Fibroblast of gingiva (primary cell): ENCODE measurements at regions not wholly inside any gene's neighbourhood (a gene's known extent, or its start where the extent isn't known, plus 50 kb on each side); places are given as distances from the start of the nearest gene placed in this dataset.
"Not testable (repeated sequence)": the region's sequence is repeated elsewhere in the genome, so short reads cannot be mapped to it uniquely, and the experiment has no call there.

Experiments
- DNase-seq: peaks from one replicate; pipeline ENCODE4 v3.0.0-alpha.2; 2011; ENCODE audit warnings: low read depth

DNA sequence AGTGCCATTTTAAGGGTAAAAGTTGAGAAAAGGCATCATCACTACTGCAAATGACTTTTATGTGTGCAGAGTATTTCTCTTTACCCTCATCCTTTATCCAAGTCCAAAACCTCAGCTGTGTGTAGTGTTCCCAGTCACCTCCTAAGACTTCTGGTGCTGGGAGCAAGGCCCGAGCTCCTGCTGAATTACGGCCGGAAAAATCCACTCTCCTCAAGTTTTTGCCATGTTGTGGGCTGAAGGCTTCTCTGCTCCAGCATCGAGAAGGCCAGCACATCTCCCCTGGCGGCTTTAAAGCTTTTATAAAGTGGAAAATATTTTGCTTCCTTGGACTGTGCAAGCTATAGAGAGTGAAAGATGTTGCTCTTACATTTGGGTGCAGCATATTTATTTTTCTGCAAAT is 153.2 kb upstream of the THBS2 start:
- DNase-seq: no peak

DNA sequence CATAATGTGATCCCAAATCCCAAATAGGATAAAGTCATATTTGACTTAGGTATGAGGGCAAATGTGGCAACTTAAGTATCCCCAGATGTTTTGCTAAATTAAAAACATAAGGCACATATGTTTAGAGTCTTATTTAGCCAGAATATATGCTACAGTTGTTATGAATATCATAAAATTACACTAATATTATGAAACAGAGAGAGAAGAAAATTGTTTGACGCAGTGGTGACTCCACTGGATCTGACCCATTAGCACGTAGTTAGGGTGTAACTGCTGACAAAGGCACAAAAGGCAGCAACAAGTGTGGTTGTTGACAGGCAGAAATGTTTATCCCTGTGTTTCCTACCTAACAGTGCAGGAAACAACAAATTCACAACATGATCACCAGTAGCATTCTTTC is 152.4 kb upstream of the THBS2 start:
- peak; percentile 76 for DNase-seq

DNA sequence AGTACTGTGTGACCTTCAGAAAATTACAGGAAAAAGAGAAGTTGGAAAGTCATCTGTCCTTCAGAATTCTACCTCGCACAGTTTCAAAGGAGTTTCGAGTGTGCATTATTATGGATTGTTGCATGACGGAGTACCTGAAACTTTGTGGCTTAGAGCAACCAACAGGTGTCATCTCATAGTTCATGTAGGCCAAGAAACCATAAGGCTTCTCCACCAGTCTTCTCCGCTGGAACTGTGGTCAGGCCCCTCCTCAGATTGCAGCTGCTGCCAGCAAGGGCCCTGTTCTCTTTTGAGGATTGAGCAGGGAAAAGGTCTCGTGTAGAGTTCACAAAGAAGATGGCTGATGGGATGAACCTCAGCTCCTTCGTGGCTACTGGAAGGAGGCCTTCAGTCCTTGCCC is 151.2 kb upstream of the THBS2 start:
- DNase-seq: no peak

DNA sequence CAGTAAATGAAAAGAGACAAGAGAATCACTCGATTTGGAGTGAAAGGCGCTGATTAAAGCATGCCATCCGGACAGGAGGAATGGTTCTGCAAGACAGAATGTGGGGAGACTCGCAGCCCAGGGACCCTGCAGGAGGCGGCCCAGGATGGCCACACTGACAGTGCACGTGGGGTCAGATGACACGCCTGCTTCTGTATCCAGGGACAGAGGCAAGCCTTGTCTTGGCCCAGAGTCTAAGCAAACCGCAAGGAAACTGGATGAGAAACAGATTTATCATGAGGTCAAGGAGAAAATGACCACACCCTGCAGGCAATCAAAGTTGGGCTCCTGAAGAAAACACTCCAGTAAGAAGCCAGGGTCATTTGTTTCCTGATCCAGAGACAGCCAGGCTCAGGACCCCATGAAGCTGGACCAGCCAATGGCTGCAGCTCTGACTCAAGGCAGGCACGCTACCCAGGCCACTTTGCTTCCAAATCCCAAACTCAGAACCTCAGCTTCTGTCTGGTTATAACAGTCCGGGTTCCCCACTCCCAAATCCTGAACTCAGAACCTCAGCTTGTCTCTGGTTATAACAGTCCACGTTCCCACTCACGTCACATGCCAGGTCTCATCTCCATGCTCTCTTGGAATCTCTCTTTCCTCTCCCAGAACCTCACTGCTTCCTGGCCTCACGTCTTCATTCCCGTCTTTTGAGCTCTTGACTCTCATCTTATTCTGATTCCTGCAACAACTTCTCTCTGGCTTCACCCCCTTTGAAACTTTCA is 144.9 kb upstream of the THBS2 start:
- DNase-seq: peak; percentile 56

DNA sequence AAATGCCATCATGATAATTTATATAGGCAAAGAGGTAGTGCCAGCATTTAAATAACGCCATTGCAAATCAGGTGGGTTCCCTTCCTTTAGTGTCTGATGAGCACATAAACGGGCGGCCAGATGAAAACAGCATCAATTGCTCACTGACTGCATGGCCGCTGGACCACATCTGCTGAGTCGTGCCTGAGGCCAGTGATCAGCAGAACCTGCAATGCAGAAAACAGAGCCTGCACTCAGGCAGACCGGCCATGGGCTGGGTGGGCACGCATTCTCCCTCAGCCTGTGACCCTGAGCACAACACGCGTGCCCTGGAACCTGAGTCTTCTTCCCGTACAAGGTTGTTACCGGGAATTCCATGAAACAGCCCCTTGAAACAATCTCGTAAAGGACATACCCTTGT is 144.0 kb upstream of the THBS2 start:
- no peak for DNase-seq

DNA sequence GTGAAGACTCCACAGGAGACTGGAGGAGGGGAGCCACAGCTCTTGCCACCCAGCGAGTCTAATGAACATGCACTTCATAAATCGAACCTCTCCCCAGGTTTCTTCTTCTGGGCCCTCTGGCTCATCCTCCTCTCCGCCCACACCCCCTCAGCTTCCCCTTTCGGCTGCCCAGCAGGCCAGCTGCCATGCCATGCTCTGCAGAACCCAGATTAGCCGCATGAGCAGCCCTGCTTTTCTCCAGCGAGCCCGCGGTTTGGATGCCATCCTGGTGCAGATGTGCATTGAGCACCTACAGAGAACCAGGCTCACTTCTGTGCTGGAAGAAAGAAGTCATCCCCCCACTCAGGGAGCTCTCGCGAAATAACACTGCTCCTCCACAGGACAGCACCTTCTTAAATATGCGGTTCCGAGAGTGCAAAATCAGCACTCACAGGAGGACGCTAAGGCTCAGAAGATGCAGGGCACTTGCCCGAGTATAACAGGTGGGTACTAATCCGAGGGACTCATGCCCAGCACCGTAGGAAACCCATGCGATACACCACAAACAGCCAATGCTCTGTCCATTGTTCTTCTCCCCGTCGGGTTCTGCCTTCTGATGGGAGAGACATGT is 143.0 kb upstream of the THBS2 start:
- DNase-seq: no peak

DNA sequence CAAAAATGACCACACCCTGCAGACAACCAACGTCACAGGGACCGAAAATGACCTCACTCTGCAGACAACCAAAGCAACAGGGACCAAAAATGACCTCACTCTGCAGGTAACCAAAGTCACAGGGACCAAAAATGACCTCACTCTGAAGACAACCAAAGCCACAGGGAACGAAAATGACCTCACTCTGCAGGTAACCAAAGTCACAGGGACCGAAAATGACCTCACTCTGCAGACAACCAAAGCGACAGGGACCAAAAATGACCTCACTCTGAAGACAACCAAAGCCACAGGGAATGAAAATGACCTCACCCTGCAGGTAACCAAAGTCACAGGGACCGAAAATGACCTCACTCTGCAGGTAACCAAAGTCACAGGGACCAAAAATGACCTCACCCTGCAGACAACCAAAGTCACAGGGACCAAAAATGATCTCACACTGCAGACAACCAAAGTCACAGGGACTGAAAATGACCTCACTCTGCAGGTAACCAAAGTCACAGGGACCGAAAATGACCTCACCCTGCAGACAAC is 142.4 kb upstream of the THBS2 start:
- not testable (repeated sequence) for DNase-seq

DNA sequence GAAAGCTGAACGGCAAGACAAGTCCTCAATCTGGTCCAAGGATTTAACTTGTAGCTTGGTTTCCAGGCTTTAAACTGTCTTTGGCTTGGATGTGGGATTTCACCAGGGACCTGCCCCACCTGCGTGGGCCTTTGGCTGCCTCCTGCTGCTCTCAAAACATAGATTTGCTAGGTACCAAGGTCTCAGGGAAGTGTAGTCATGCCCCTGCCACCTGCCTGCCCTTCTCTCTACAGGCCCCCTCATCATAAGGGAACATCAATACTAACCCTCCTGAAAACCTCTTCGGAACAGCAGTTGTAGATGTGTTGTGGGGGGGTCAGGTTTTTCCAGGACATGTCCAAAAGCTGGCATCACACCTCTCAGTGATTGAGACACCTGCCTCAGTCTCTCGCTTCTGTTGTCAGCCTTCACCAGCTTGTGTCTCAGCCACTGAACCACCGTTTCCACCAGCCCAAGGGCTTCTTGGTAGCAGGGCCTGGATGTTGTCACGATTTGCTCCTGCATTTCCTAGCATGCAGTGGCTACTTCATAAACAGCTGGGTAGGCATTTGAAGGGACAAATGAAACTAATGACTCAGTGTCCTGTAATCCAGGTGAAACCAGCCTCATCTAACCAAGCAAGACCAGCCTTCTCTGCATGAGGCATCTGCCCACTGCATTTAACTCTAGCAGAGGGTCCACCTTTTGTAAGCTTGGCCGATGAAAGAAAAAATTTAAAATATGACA is 141.6 kb upstream of the THBS2 start:
- no peak for DNase-seq

DNA sequence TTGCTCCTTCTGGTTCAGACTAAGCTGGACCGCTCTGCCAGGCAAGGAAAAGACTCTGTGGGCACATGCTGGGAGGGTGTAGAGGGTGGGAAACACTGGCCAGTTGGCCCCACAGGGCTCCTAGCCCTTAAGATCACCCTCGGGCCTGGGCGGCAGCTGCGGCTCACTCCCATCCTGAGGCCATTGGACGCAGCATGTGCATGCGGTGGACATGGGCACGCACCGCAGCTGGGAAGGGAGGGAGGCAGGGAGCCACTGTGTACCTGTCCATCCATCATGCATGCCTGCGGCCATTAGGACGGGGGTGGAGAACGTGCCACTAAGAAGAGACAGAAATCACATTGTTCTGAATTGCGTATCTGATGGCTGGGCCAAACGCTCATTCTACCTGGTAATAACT is 140.1 kb upstream of the THBS2 start:
- DNase-seq: no peak

DNA sequence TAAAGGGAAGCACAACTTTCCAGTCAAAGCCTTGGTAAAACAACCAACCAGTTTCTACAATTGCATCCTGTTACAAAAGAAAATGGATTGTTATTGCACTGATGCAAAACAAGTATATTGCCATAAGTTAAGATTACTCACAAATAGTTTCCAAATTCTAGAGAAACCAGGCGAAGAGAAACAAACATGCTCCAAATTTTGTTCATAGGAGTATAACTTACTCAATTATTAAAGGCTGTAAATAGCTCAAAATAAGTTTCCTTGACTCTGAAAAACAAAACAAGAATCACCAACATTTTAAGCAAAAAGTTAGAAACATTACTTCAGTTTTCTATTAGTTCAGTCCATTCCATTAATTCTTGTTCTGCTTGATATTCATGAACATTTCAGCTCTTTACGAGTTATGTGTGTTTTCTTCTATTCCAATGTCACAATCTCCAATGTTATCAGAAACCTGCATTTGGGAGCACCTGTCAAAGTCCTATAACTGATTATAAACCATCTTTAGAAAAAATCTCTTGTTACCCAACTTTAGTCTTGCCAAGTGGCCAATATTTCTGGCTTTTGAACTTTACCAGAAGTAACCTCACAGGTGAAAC is 137.9 kb upstream of the THBS2 start:
- DNase-seq: peak; percentile 24

DNA sequence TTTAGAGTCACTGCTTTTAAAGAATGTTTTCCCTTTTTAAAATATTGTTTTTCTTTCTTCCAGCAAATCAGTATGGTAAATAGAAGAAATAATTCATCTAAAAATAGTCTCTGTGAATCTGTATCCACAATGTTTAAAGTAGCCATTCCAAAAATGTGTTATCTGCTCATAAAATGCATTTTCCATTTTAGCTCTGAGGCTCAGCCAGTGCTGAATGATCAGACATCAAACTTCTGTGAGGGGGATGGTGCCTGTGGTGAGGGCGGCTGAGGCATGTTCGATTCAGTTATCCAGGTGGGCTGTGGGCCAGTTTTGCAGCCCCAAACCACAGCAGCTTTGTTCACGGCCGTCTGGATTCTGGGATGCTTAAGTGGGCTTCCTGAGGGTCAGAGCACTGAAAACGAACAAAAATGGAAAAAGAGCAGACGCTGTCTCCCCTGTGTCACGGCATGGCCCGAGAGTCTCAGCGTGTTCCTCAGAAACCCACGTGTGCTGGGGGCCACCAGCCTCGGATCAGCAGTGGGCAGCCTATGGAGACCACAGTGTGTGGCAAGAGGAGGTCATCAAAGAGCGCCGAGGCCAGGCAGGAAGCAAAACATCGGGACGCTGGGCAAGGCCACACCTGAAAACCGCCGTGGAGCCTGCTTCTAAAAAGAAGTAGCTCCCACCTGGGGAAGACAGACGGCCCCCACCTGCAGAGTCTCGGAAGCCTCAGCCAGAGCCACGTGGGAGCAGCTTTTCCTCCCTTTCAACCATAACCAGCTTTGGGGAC is 134.9 kb upstream of the THBS2 start:
- no peak for DNase-seq

DNA sequence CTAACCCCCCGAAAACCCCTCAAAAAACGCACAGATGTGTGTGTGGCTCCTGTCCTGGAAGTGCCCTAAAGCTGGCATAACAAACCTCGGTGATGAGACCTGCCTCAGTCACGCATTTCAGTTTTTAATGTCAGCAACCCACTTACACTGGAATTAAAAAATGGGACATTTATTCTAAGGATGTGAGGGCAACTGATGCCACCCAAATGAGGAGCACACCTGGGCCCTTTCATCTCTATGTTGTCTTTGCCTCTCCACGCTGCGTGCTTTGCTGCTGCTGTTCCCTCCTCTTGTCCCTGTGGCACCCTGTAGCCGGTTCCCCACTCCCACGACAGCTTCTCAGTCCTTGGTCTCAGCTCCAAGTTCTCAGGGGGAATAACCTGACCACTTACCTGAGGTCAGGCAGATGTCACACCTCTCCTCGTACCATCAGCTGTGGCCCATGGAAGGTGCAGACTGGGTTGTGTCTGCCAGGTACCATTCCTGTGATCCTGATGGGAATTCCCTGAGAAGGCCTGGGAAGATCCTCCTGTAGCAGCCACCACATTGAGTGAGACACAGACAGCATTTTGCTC is 134.2 kb upstream of the THBS2 start:
- DNase-seq: no peak

DNA sequence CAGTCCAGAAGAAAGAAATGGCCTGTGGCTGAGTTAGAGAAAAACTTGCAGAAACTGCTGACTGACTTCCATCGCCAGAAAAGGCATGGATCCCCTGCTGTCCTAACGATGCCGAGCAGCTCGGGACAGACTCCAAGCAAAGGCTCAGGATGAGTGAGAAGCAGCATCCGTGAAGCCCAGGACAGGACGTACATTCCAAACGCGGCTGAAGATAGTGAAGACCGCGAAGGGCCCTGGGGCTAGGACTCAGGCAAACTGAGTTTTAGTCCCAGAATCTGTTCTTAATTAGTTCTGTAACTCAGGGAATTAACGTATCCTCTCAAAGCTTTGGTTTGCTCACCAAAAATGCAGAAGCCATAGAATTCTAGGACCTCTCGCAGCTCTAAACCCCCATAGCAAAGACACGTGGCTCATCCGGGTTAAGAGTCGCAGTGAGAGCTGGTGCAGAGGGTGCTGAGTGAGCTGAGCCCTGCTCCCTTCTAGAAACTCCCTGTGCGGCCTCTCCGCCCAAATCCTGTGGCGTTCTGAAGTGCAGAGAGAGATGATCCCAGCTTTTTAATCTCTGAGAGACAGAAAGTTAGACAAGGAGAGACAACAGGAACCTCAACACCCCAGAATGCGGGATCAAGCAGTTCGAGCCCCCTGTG is 132.9 kb upstream of the THBS2 start:
- DNase-seq: peak; percentile 95

DNA sequence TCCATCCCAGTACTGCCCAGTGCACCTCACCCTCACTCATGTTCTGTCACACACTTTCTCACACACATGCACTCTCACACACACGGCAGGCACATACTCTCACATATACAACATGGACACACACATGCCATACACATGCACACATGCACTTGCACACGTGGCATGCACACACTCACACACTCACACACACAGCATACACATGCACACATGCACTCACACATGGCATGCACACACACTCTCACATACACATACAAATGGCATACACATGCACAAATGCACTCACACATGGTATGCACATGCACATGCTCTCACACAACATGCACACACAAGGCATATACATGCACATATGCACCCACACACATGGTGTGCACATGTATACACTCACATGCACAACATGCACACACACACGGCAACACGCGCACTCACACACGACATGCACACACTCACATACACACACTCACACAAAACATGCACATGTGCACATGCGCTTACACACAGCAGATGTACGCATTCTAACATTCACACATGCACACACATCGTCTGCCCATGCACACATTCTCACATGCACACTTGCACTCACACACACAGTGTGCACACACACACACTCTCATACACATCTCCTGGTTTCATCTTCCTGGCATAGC is 131.7 kb upstream of the THBS2 start:
- no peak for DNase-seq

DNA sequence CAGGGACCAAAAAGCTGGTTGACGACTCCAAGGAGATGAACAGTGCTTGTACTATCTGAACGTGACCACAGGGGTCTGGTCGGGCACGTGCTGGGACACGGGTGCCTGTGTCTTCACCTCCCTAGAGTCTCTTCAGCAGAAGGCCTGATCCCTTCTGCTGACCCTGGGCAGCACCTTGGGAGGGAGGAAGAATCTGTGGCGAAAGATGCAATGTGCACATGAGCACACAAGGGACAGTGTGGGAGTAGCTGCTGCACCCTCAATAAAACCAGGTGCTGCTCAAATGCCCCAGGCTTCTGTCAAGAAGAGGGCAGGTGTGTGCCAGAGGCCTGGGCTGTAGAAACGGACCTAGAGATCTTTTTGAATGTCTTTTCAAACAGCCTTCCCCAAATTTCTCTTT is 130.6 kb upstream of the THBS2 start:
- DNase-seq: no peak

DNA sequence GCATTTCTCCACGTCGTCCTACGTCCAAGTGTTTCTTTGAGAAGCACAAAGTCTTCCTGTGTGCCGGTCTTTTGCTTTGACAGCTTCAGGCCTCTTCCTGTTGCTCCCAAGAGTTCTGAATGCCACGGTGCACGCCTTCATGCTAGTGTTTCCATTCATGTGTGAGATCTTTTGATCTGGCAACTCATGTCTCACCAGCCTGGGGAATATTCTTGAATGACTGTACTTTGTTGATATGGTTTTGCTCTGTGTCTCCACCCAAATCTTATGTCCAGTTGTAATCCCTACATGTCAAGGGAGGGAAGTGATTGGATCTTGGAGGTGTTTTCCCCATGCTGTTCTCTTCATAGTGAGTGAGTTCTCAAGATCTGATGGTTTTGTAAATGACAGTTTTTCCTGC is 129.6 kb upstream of the THBS2 start:
- DNase-seq: no peak

DNA sequence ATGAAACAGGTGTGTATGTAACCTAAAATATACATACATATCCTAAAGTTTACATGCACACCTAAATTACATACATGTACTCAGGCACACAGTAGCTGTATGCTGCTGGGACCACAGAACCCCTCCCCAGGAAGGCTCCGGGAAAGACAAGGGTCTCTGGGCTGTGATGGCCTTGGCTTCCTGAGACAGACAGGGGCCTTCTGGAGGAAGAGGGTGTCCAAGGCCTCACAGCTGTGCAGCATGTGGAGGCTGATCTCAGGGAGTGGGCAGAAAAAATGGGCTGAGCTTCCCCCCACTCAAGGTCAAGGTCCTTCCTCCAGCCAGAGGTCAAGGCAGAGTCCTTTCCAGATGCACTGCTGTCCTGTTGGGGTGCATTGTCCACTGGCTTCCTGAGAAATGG is 129.1 kb upstream of the THBS2 start:
- no peak for DNase-seq

DNA sequence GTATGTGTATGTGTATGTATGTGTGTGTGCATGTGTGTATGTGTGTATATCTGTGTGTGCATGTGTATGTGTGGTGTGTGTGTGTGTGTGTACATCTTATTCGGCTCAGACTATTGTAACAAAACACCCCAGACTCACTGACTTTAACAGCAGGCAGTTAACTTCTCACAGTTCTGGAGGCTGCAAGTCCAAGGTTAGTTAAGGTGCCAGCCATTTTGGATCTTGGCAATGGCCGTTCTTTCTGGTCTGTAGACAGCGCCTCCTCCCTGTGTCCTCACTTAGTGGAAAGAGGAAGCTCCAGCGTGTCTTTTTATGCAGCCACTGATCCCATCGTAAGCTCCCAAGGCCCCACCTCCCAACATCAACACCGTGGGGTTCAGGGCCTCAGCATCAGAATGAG is 128.3 kb upstream of the THBS2 start:
- DNase-seq: no peak

DNA sequence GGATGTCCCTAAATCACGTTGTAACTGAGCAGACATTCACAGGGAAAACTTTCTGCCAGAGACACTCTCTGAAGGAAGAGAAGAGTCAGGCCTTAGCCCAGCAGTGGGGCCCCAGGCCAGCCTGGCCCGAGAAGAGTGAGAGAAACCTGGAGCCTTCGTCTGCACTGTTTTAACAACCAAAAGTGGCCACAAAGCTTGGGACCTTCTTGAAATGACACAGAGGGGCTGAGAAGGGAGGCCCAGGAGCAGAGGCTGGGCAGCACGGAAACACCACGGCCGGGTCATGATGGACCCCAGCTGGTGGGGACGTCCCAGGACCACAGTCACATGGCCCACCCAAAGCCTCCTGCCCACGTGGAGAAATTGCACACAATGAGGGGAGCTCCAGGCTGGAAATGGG is 126.8 kb upstream of the THBS2 start:
- no peak for DNase-seq

DNA sequence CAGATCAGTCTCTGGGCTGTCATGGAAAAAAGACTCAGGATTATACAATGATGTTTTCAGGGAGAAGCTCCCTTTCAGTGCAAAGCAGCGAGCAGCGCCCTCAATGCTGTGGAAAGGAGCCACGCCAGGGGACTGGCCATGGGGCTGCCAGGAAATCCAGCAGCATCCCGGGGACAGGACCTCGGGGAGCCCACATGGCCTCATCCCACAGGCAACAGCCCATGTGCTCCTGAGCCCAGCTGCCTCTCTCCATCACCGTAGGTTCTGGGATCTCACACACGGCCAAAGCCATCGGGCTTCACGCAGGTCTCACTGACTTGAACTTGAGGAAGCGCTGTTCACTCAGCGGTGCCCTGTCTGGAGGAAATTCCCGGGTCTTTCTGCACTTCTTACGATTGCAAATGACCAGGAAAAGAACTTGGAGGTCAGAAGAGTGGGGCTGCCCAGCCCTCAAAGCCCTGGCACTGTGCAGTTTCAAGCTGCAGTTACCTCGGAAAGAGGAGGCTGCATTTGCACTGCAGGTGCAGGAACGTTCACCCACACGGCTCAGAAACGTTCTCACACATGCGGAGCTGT is 125.9 kb upstream of the THBS2 start:
- no peak for DNase-seq
